ENCODE measurements at regions not wholly inside any gene's neighbourhood (a gene's known extent, or its start where the extent isn't known, plus 50 kb on each side); places are given as distances from the start of the nearest gene placed in this dataset.

DNA sequence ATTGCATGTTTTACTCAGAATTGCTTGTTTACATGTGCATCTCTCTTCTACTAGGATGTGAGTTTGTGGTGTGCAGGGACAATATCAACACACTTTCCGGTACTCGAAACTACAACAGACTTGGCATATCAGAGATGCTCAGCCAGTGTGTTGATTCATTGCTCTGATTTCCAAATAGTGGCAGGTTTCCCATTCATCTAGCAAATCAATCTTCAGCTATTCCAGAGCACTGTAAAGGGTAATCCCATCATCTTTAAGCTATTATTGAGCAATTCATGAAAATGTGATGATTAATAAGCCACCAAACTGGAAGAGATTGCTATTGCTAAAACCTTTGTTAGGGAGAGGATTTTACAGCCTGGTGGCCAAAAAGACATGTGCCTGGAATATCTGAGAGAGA is 574.2 kb upstream of the CPEB2 start:
- Histone ChIP-seq H3K4me1 (ENCODE audit: control insufficient read depth in 4 of 4, insufficient read depth in 4 of 4, low read length in 3 of 4) (no peaks in the 10 kb centered on the region), H3K36me3 (ENCODE audit: control insufficient read depth in 4 of 4, insufficient read depth in 3 of 4, low read depth in 1 of 4, low read length in 3 of 4) (no peaks in the 10 kb centered on the region), H3K4me3 (ENCODE audit: low read depth in 1 of 3, low read length in 3 of 3) (no peak overlapping the region), H3K9me3 (ENCODE audit: control insufficient read depth in 4 of 4, low read length in 3 of 4) (no peaks in the 10 kb centered on the region), H3K9ac (ENCODE audit: low read depth in 1 of 2, low read length in 2 of 2) (no peak overlapping the region), H3K27me3 (ENCODE audit: control insufficient read depth in 4 of 4, insufficient read depth in 4 of 4, low read length in 3 of 4) (peaks cover 0 to 4% (median 0%) of the 10 kb centered on the region in 4 donors), H3K27ac (ENCODE audit: low read depth in 1 of 2, low read length in 2 of 2) (no peak overlapping the region)
- no peak for DNase-seq (ENCODE audit: low spot score)
- no peak for TF ChIP-seq FOXA2 (IDR thresholded peaks at IDR 0.05)
- TF ChIP-seq, protein P1, sequence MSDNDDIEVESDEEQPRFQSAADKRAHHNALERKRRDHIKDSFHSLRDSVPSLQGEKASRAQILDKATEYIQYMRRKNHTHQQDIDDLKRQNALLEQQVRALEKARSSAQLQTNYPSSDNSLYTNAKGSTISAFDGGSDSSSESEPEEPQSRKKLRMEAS (IDR thresholded peaks at IDR 0.05) = no peak
- no peak for TF ChIP-seq ZBTB33 (IDR thresholded peaks at IDR 0.05)
- TF ChIP-seq, protein P2, sequence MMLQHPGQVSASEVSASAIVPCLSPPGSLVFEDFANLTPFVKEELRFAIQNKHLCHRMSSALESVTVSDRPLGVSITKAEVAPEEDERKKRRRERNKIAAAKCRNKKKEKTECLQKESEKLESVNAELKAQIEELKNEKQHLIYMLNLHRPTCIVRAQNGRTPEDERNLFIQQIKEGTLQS (IDR thresholded peaks at IDR 0.05) = no peak
- no peak for TF ChIP-seq FOXA1 (IDR thresholded peaks at IDR 0.05)
- no peak for TF ChIP-seq NR2F2 (IDR thresholded peaks at IDR 0.05)
- no peak for TF ChIP-seq YY1 (IDR thresholded peaks at IDR 0.05)
- TF ChIP-seq RXRA (IDR thresholded peaks at IDR 0.05) = no peak
- TF ChIP-seq SP1 (IDR thresholded peaks at IDR 0.05) = no peak
- no peak for TF ChIP-seq RAD21 (IDR thresholded peaks at IDR 0.05)
- no peak for TF ChIP-seq EGR1 (IDR thresholded peaks at IDR 0.05; ENCODE audit: low read depth in 2 of 2)
- TF ChIP-seq GABPA (IDR thresholded peaks at IDR 0.05 in 1 of 2, conservative IDR thresholded peaks at IDR 0.05 in 1 of 2) = no peak
- TF ChIP-seq HNF4G (IDR thresholded peaks at IDR 0.05) = no peak
- no peak for TF ChIP-seq JUND (IDR thresholded peaks at IDR 0.05)
- TF ChIP-seq HNF4A (conservative IDR thresholded peaks at IDR 0.05) = no peak
- 87% methylated on average over 2 of the region's 2 CpGs for WGBS

- Histone ChIP-seq H3K4me3 (ENCODE audit: low read depth in 1 of 3, low read length in 3 of 3) (no peak overlapping the region), H3K36me3 (ENCODE audit: control insufficient read depth in 4 of 4, insufficient read depth in 3 of 4, low read depth in 1 of 4, low read length in 3 of 4) (no peaks in the 10 kb centered on the region), H3K27me3 (ENCODE audit: control insufficient read depth in 4 of 4, insufficient read depth in 4 of 4, low read length in 3 of 4) (peaks cover 0 to 4% (median 0%) of the 10 kb centered on the region in 4 donors), H3K9me3 (ENCODE audit: control insufficient read depth in 4 of 4, low read length in 3 of 4) (peaks cover 0 to 2% (median 0%) of the 10 kb centered on the region in 4 donors), H3K27ac (ENCODE audit: low read depth in 1 of 2, low read length in 2 of 2) (no peak overlapping the region), H3K4me1 (ENCODE audit: control insufficient read depth in 4 of 4, insufficient read depth in 4 of 4, low read length in 3 of 4) (no peaks in the 10 kb centered on the region), H3K9ac (ENCODE audit: low read depth in 1 of 2, low read length in 2 of 2) (no peak overlapping the region)
- no peak for TF ChIP-seq EGR1 (IDR thresholded peaks at IDR 0.05; ENCODE audit: low read depth in 2 of 2)
- TF ChIP-seq, protein P1 (IDR thresholded peaks at IDR 0.05) = no peak
- TF ChIP-seq TAF1 (conservative IDR thresholded peaks at IDR 0.05) = no peak
- no peak for TF ChIP-seq HNF4A (conservative IDR thresholded peaks at IDR 0.05)
- TF ChIP-seq RAD21 (IDR thresholded peaks at IDR 0.05) = no peak
- no peak for TF ChIP-seq JUND (IDR thresholded peaks at IDR 0.05)
- no peak for TF ChIP-seq GABPA (IDR thresholded peaks at IDR 0.05 in 1 of 2, conservative IDR thresholded peaks at IDR 0.05 in 1 of 2)
- TF ChIP-seq REST (IDR thresholded peaks at IDR 0.05) = no peak
- TF ChIP-seq ZBTB33 (IDR thresholded peaks at IDR 0.05) = no peak
- TF ChIP-seq RXRA (IDR thresholded peaks at IDR 0.05) = no peak
- TF ChIP-seq, protein P3, sequence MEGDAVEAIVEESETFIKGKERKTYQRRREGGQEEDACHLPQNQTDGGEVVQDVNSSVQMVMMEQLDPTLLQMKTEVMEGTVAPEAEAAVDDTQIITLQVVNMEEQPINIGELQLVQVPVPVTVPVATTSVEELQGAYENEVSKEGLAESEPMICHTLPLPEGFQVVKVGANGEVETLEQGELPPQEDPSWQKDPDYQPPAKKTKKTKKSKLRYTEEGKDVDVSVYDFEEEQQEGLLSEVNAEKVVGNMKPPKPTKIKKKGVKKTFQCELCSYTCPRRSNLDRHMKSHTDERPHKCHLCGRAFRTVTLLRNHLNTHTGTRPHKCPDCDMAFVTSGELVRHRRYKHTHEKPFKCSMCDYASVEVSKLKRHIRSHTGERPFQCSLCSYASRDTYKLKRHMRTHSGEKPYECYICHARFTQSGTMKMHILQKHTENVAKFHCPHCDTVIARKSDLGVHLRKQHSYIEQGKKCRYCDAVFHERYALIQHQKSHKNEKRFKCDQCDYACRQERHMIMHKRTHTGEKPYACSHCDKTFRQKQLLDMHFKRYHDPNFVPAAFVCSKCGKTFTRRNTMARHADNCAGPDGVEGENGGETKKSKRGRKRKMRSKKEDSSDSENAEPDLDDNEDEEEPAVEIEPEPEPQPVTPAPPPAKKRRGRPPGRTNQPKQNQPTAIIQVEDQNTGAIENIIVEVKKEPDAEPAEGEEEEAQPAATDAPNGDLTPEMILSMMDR (IDR thresholded peaks at IDR 0.05; ENCODE audit: low read depth, low read length, missing input control) = no peak
- no peak for TF ChIP-seq SP1 (IDR thresholded peaks at IDR 0.05)
- TF ChIP-seq FOXA1 (IDR thresholded peaks at IDR 0.05) = no peak
- TF ChIP-seq, protein P2 (IDR thresholded peaks at IDR 0.05) = no peak
- no peak for TF ChIP-seq HNF4G (IDR thresholded peaks at IDR 0.05)
- DNase-seq (ENCODE audit: low spot score) = no peak
- 47% methylated on average over 3 of the region's 3 CpGs for WGBS
These were observed 570.8 kb upstream of the CPEB2 start for GRCh38 chr4:14431155-14432134.

Data from liver (tissue), 8 donors.